Peyer's patch (tissue), 4 donors: ENCODE measurements at regions not wholly inside any gene's neighbourhood (a gene's known extent, or its start where the extent isn't known, plus 50 kb on each side); places are given as distances from the start of the nearest gene placed in this dataset.

Experiments used
- POLR2A ChIP-seq, 2 donors: fragments of 450-650 bp; IDR thresholded peaks; one replicate each; pipeline ENCODE4 v1.5.1; 2017; ENCODE audit warnings: antibody characterized with exemption in 2 of 2, mild to moderate bottlenecking in 2 of 2, moderate library complexity in 2 of 2
- TF ChIP-seq, protein P1 (sequence below), 6 experiments: fragments of 450-650 bp in 4 of 6; fragments of 200-600 bp in 2 of 6; sonication (generic) in 1 of 6; IDR thresholded peaks; one replicate each; pipeline ENCODE4 v1.5.1; 2017 to 2019; ENCODE audit warnings: antibody characterized with exemption in 6 of 6, mild to moderate bottlenecking in 3 of 6, moderate library complexity in 1 of 6

DNA sequence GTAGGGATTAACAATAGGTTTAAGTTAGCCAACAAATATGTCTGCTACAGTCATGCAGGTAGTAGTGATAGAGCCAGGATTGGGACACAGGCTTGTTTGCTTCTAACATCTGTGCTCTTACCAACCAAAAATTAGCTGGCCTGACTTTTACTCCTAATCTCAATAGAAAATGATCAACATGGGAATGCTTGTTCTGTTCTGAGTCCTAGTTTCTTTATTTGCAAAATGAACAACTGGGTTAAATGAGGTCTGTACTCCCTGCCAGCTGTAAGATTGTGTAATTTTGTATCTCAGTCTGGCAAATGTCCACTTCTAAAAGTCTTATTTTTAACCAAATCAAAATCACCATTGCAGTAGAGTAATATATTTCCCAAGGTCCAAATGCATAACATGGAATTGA lies 216.8 kb downstream of the NMUR2 start:
- TF ChIP-seq, protein P1, sequence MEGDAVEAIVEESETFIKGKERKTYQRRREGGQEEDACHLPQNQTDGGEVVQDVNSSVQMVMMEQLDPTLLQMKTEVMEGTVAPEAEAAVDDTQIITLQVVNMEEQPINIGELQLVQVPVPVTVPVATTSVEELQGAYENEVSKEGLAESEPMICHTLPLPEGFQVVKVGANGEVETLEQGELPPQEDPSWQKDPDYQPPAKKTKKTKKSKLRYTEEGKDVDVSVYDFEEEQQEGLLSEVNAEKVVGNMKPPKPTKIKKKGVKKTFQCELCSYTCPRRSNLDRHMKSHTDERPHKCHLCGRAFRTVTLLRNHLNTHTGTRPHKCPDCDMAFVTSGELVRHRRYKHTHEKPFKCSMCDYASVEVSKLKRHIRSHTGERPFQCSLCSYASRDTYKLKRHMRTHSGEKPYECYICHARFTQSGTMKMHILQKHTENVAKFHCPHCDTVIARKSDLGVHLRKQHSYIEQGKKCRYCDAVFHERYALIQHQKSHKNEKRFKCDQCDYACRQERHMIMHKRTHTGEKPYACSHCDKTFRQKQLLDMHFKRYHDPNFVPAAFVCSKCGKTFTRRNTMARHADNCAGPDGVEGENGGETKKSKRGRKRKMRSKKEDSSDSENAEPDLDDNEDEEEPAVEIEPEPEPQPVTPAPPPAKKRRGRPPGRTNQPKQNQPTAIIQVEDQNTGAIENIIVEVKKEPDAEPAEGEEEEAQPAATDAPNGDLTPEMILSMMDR (IDR thresholded peaks at IDR 0.05) = no peak
- no peak for TF ChIP-seq POLR2A (IDR thresholded peaks at IDR 0.05)
